GM19438 (cell line): ENCODE measurements at regions not wholly inside any gene's neighbourhood (a gene's known extent, or its start where the extent isn't known, plus 50 kb on each side); places are given as distances from the start of the nearest gene placed in this dataset.

ENCODE experiments used
- ATAC-seq: cut with Tn5 transposase; IDR thresholded peaks from one replicate; pipeline ENCODE4 v1.9.1; 2021; ENCODE audit warnings: low read depth; ENCODE audit not compliant: unreplicated experiment

DNA sequence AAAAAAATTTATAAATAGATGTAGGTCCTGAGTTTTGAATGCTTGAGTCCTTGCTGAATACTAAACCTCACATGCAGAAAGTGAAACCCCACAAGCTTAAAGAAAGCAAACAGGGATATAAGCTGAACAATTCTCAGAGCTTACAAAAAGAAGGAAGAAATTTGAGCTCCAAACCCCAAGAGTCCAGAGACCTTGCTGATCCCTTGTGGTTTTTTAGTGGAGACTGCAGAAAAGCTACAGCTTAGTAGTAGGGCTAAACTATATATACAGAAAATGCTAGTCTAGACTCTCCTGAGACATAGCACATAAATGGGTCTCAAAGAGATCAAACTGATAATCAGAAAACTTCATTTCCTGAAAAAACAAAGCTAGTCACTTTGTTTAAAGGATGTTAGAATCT is 1548.1 kb upstream of the ZEB2 start:
- ATAC-seq, result no peak

DNA sequence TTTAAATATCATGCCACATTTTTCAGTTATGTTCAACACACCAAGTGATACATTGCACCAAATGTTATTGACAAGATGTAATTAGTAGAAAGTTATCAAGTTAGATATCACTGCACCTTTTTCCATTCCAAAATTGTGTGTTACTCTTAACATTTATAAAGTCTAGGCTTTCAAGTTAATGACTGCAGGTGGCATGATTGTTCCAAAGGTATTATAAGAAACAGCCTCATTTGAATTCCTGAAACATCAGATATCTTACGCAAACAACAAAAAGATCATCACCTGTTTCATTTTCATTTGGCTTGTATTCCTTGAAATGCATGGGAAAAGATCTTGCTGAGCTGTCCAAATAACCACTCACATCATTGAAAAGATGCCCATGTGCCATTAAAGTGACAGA is 1528.2 kb upstream of the ZEB2 start:
- no peak for ATAC-seq

- ATAC-seq, result no peak
These were observed 1521.5 kb upstream of the ZEB2 start for GRCh38 chr2:146041274-146041910.

- ATAC-seq, result no peak
These were observed 1520.1 kb upstream of the ZEB2 start for GRCh38 chr2:146040051-146040450.

DNA sequence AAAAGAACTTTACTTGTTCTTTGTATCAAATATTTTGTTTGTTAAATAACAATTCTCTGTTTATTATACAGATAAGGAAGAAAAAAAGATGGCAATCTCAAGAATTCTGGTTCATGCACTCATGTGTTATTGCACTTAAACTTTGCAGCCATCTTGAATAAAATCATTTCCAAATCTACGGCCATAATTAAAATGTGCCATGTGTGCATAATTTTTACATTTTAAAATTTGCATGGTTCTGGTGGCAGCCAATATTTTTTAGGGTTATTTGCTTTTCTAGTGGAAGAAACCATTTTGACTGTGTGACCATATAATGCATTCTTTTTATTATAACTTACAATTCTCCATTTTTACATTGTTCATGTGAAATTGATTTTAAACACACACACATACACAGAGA is 1518.1 kb upstream of the ZEB2 start:
- no peak for ATAC-seq

- no peak for ATAC-seq
These were observed 1517.5 kb upstream of the ZEB2 start for GRCh38 chr2:146037334-146037870.

DNA sequence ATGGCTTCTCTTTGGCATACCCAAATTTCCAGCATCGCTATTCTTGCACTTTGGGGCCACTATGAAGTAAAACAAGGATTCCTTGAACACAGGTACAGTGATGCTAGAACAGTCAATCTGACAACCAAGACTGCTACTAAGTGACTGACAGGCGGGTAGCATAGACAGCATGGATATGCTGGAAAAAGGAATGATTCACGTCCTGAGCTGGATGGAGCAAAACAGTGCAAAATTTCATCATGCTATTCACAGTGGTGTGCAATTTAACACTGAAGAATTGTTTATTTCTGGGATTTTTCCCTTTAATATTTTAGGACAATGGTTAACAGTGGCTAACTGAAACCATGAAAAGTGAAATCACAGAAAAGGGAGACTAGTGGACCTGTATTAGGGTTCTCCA is 1511.2 kb upstream of the ZEB2 start:
- ATAC-seq, result no peak

GRCh38 chr2:146027156-146027555 is 1507.2 kb upstream of the ZEB2 start:
- no peak for ATAC-seq

GRCh38 chr2:146025519-146025918 is 1505.6 kb upstream of the ZEB2 start:
- ATAC-seq, result no peak

GRCh38 chr2:146024212-146024743 is 1504.4 kb upstream of the ZEB2 start:
- no peak for ATAC-seq

DNA sequence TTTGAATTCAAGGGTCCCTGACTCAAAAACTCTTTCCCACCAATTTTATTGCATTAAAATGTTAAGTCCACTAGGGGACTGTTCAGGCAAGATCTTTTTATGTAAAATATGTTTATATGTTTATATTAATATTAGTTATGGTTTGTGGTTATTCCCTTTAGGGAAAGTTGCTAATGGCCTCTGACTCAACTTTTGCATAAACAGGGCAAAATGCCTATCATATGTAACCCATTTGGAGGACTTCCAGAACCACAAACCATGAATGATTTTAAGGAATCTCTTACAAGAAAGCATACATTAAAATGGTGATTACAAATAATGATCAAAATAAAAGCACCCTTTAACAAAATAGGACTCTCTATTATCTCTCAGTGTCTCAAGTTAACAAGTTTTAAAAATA is 1484.5 kb upstream of the ZEB2 start:
- ATAC-seq, result no peak

- ATAC-seq, result no peak
These were observed 1483.4 kb upstream of the ZEB2 start for GRCh38 chr2:146003337-146003736.

- no peak for ATAC-seq
These were observed 1475.0 kb upstream of the ZEB2 start for GRCh38 chr2:145994910-145995309.

GRCh38 chr2:145992572-145992971 is 1472.7 kb upstream of the ZEB2 start:
- no peak for ATAC-seq

- ATAC-seq, result no peak
These were observed 1467.9 kb upstream of the ZEB2 start for GRCh38 chr2:145987793-145988192.

GRCh38 chr2:145985517-145985916 is 1465.6 kb upstream of the ZEB2 start:
- no peak for ATAC-seq

GRCh38 chr2:145984580-145984979 is 1464.7 kb upstream of the ZEB2 start:
- ATAC-seq, result no peak

DNA sequence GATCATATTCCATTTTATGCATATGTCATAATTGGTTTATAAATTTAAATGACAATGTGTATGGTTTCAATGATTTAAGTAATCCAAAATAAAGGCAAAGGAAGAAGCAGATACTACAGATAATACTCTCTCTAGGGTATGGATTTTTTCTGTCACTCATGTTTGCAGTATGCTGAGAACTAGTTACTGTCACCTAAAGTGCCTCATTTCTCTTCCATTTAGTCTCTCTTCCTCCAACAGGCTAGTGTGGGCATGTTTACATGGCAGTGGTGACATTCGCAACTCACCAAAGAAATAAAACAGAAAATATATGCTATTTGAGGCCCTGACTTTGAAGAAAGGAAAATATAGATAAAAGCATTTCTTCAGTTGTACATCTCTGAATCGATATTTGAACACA is 1460.4 kb upstream of the ZEB2 start:
- ATAC-seq, result no peak

GRCh38 chr2:145975406-145975805 is 1455.5 kb upstream of the ZEB2 start:
- ATAC-seq, result no peak

DNA sequence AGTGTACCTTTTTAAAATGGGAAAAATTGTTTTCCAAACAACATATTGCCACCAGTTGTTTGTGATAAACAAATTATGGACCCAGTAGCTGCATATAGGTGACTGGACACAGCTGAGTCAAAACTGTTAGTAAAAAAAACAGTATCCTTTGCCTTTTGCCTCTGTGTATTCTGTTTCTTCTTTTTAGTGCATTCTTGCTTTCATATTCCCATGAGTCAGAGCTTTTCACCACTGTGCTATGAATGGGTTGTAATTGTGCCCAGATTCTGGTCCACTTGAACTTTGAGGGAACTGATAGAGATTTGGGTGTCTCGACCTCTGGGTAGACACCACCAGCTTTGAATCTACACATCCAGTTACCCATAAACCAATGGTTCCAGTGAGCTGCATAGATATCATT is 1441.9 kb upstream of the ZEB2 start:
- no peak for ATAC-seq

- ATAC-seq, result no peak
These were observed 1440.7 kb upstream of the ZEB2 start for GRCh38 chr2:145960479-145961163.

- no peak for ATAC-seq
These were observed 1438.7 kb upstream of the ZEB2 start for GRCh38 chr2:145958611-145959010.
